ENCODE measurements at regions not wholly inside any gene's neighbourhood (a gene's known extent, or its start where the extent isn't known, plus 50 kb on each side); places are given as distances from the start of the nearest gene placed in this dataset.

- Histone ChIP-seq H3K4me3 (ENCODE audit: low read length) (no peak overlapping the region), H3K4me1 (ENCODE audit: control insufficient read depth, insufficient read depth, low read length) (no peaks in the 10 kb centered on the region), H3K27me3 (ENCODE audit: control insufficient read depth, insufficient read depth) (no peaks in the 10 kb centered on the region), H3K9me3 (ENCODE audit: control insufficient read depth, low read length) (no peaks in the 10 kb centered on the region), H3K27ac (ENCODE audit: low read length) (no peak overlapping the region)
- WGBS = 69% methylated on average over 4 of the region's 4 CpGs
- DNase-seq (peak in 1 of 3 donors; percentile 8), ATAC-seq (no peak)
- intact Hi-C loops (cut with DNase I) = no loop called here
Measured at GRCh38 chr4:3818371-3818770, 52.2 kb downstream of the ADRA2C start.

GRCh38 chr4:3819210-3819919 lies 53.2 kb downstream of the ADRA2C start:
- H3K27ac ChIP-seq (ENCODE audit: low read length) = no peak overlapping the region
- no peak for ATAC-seq
- no peak overlapping the region for H3K4me3 ChIP-seq (ENCODE audit: low read length)
- WGBS = 80% methylated on average over 17 of the region's 17 CpGs
- DNase-seq = peak in 2 of 3 donors; percentile 2 to 26
- H3K9me3 ChIP-seq (ENCODE audit: control insufficient read depth, low read length) = no peaks in the 10 kb centered on the region
- intact Hi-C loops (cut with DNase I) = no loop called here
- H3K4me1 ChIP-seq (ENCODE audit: control insufficient read depth, insufficient read depth, low read length) = no peaks in the 10 kb centered on the region
- H3K27me3 ChIP-seq (ENCODE audit: control insufficient read depth, insufficient read depth) = no peaks in the 10 kb centered on the region

- DNase-seq (peak in 2 of 3 donors; percentile 28 to 31), ATAC-seq (no peak)
- H3K27me3 ChIP-seq (ENCODE audit: control insufficient read depth, insufficient read depth) = no peaks in the 10 kb centered on the region
- 79% methylated on average over 14 of the region's 14 CpGs for WGBS
- H3K4me3 ChIP-seq (ENCODE audit: low read length) = no peak overlapping the region
- H3K9me3 ChIP-seq (ENCODE audit: control insufficient read depth, low read length) = no peaks in the 10 kb centered on the region
- H3K27ac ChIP-seq (ENCODE audit: low read length) = no peak overlapping the region
- no peaks in the 10 kb centered on the region for H3K4me1 ChIP-seq (ENCODE audit: control insufficient read depth, insufficient read depth, low read length)
- intact Hi-C loops (cut with DNase I) = no loop called here
Measured at GRCh38 chr4:3820016-3820805, 54.0 kb downstream of the ADRA2C start.

GRCh38 chr4:3820806-3821579 lies 54.8 kb downstream of the ADRA2C start:
- Histone ChIP-seq H3K27me3 (ENCODE audit: control insufficient read depth, insufficient read depth) (no peaks in the 10 kb centered on the region), H3K27ac (ENCODE audit: low read length) (no peak overlapping the region), H3K4me3 (ENCODE audit: low read length) (no peak overlapping the region), H3K4me1 (ENCODE audit: control insufficient read depth, insufficient read depth, low read length) (no peaks in the 10 kb centered on the region), H3K9me3 (ENCODE audit: control insufficient read depth, low read length) (no peaks in the 10 kb centered on the region)
- intact Hi-C loops (cut with DNase I) = no loop called here
- DNase-seq (peak in 2 of 3 donors; percentile 17 to 53), ATAC-seq (no peak)
- 69% methylated on average over 24 of the region's 24 CpGs for WGBS

- Histone ChIP-seq H3K27ac (ENCODE audit: low read length) (no peak overlapping the region), H3K27me3 (ENCODE audit: control insufficient read depth, insufficient read depth) (no peaks in the 10 kb centered on the region), H3K9me3 (ENCODE audit: control insufficient read depth, low read length) (no peaks in the 10 kb centered on the region), H3K4me3 (ENCODE audit: low read length) (no peak overlapping the region), H3K4me1 (ENCODE audit: control insufficient read depth, insufficient read depth, low read length) (no peaks in the 10 kb centered on the region)
- intact Hi-C loops (cut with DNase I) = no loop called here
- WGBS = 58% methylated on average over 15 of the region's 15 CpGs
- DNase-seq = peak in 2 of 3 donors; percentile 3 to 38
- peak in 1 of 2 donors; percentile 27 for ATAC-seq
Measured at GRCh38 chr4:3821580-3822229, 55.5 kb downstream of the ADRA2C start.

DNA sequence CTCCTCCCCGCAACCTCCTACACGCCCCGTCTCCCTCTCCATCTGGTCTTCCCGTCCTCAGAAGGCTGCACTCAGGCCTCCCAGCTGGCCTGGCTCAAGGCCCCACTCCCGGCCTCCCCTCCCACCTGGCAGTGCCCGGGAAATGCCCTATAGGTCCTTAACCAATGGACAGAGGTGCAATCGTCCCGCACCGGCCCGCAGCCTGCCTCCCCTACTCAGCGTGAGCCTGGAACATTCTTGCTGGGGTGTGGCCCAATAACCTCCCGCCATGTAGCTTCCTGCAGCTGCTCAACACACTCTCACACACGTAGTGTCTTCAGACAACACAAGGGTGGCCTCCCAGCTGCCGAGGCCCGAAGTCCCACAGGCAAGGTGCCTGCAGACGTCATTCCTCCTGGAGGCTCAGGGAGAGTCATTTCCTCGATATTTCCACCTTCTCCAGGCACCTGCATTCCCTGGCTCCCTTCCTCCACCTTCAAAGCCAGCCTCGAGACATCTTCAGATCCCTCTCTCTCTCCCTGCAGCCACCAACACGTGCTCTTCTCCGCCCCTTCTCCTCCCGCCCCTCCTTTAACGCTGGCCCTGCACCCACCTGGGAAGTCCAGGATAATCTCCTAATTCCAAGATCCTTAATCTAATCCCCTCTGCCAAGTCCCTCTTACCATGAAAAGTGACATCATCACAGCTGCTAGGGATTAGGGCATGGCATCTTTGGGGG lies 56.2 kb downstream of the ADRA2C start:
- DNase-seq (peak in 2 of 3 donors; percentile 17 to 40), ATAC-seq (peak in 1 of 2 donors; percentile 54)
- Histone ChIP-seq H3K4me1 (ENCODE audit: control insufficient read depth, insufficient read depth, low read length) (no peaks in the 10 kb centered on the region), H3K4me3 (ENCODE audit: low read length) (no peak overlapping the region), H3K27ac (ENCODE audit: low read length) (no peak overlapping the region), H3K27me3 (ENCODE audit: control insufficient read depth, insufficient read depth) (no peaks in the 10 kb centered on the region), H3K9me3 (ENCODE audit: control insufficient read depth, low read length) (no peaks in the 10 kb centered on the region)
- WGBS = 47% methylated on average over 21 of the region's 22 CpGs
- intact Hi-C loops (cut with DNase I) = no loop called here

- Histone ChIP-seq H3K9me3 (ENCODE audit: control insufficient read depth, low read length) (no peaks in the 10 kb centered on the region), H3K27ac (ENCODE audit: low read length) (no peak overlapping the region), H3K4me1 (ENCODE audit: control insufficient read depth, insufficient read depth, low read length) (no peaks in the 10 kb centered on the region), H3K4me3 (ENCODE audit: low read length) (no peak overlapping the region), H3K27me3 (ENCODE audit: control insufficient read depth, insufficient read depth) (no peaks in the 10 kb centered on the region)
- intact Hi-C loops (cut with DNase I) = no loop called here
- DNase-seq = peak in 2 of 3 donors; percentile 22 to 41
- 82% methylated on average over 34 of the region's 34 CpGs for whole genome bisulfite sequencing
- ATAC-seq = no peak
Measured at GRCh38 chr4:3823496-3824341, 57.5 kb downstream of the ADRA2C start.

DNA sequence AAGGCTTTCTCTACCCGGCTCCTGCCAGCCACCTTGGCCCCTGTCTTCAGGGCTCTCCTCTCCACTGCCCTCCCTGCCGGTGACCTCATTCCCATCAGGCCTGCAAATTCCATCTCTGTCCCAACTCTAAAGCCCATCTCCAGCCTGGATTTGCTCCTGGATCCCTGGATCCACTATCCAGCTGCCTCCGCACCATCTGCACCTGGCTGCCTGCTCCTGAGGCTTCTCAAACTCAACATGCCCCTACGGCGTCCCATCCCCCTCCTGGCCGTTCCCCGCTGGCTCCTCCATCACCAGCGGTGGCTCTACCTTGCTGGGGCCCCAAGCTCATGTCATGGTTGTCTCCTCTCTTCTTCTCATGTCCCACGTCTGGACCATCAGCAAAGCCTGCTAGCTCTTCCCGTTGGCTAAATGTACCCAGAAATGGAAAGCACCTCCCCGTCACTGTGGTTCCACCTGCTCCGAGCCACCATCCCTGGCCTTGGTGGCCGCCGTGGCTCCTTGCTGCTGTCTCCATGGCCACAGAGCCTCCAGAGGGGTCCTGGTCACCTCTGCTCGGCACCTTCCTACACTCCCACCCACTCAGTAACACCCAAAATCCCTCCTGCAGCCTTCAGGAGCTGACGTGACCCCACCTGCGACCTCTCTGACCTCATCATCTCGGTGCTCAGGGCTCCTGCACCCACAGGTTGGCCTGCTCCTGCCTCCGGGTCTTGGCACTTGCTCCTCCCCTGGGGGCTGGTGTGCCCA lies 58.5 kb downstream of the ADRA2C start:
- H3K4me1 ChIP-seq (ENCODE audit: control insufficient read depth, insufficient read depth, low read length) = no peaks in the 10 kb centered on the region
- WGBS = 85% methylated on average over 19 of the region's 19 CpGs
- intact Hi-C loops (cut with DNase I) = no loop called here
- DNase-seq = peak in 2 of 3 donors; percentile 17 to 19
- H3K27me3 ChIP-seq (ENCODE audit: control insufficient read depth, insufficient read depth) = no peaks in the 10 kb centered on the region
- ATAC-seq = no peak
- no peaks in the 10 kb centered on the region for H3K9me3 ChIP-seq (ENCODE audit: control insufficient read depth, low read length)
- H3K4me3 ChIP-seq (ENCODE audit: low read length) = no peak overlapping the region
- no peak overlapping the region for H3K27ac ChIP-seq (ENCODE audit: low read length)

GRCh38 chr4:3825530-3825929 lies 59.3 kb downstream of the ADRA2C start:
- H3K27me3 ChIP-seq (ENCODE audit: control insufficient read depth, insufficient read depth) = no peaks in the 10 kb centered on the region
- intact Hi-C loops (cut with DNase I) = no loop called here
- DNase-seq (peak in 2 of 3 donors; percentile 24 to 27), ATAC-seq (no peak)
- H3K9me3 ChIP-seq (ENCODE audit: control insufficient read depth, low read length) = no peaks in the 10 kb centered on the region
- no peaks in the 10 kb centered on the region for H3K4me1 ChIP-seq (ENCODE audit: control insufficient read depth, insufficient read depth, low read length)
- no peak overlapping the region for H3K4me3 ChIP-seq (ENCODE audit: low read length)
- WGBS = 89% methylated on average over 11 of the region's 11 CpGs
- no peak overlapping the region for H3K27ac ChIP-seq (ENCODE audit: low read length)
